RPMI8226 (cell line): ENCODE measurements at regions not wholly inside any gene's neighbourhood (a gene's known extent, or its start where the extent isn't known, plus 50 kb on each side); places are given as distances from the start of the nearest gene placed in this dataset.
"Not testable (repeated sequence)": the region's sequence is repeated elsewhere in the genome, so short reads cannot be mapped to it uniquely, and the experiment has no call there.

Source experiments
- DNase-seq: peaks from one replicate; pipeline ENCODE4 v3.0.0-alpha.2; 2015

GRCh38 chr7:81333536-81333935 lies 414.7 kb upstream of the SEMA3C start:
- DNase-seq, result no peak

DNA sequence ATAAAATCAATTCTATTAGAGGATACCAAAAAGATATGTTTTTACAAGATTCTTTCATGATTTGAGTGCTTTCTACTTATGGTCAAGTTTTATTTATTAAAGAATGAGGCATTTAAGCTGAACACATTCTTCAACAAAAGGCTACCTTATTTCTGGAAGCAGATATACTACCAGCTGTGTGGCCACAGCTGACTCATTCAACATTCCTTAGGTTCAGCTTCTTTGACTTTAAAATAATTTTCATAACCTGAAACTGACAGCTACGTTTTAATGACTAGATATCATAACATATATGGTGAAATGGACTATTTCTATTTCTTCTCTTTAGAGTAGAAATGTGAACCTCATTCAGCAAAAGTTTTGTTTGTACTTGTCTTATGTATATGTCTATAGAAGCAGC lies 414.2 kb upstream of the SEMA3C start:
- DNase-seq, result no peak

GRCh38 chr7:81331061-81332018 lies 412.5 kb upstream of the SEMA3C start:
- no peak for DNase-seq

- DNase-seq, result no peak
Observed at GRCh38 chr7:81330108-81330507, 411.3 kb upstream of the SEMA3C start.

GRCh38 chr7:81327468-81328266 lies 408.8 kb upstream of the SEMA3C start:
- DNase-seq, result no peak

GRCh38 chr7:81321949-81322348 lies 403.1 kb upstream of the SEMA3C start:
- DNase-seq, result no peak

DNA sequence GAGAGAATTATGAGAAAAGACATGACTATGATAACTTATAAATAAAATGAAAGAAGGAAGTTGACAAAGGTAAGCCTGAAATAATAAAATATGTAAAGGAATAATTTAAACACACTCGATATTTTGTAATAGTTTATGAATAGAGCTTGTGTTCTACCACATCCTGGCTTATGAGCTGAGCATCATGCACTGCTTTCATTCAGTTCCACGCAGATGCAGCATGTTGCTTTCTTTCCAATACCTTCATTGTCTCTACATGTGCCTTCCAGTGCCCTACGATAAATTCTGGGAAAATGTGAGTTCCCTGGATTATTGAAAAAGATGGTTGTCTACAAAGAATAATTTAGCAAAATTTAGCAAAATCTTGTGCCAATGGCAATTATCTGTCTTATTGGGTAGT lies 398.9 kb upstream of the SEMA3C start:
- DNase-seq, result no peak

GRCh38 chr7:81308643-81309322 lies 389.9 kb upstream of the SEMA3C start:
- no peak for DNase-seq

GRCh38 chr7:81301815-81302214 lies 383.0 kb upstream of the SEMA3C start:
- no peak for DNase-seq

DNA sequence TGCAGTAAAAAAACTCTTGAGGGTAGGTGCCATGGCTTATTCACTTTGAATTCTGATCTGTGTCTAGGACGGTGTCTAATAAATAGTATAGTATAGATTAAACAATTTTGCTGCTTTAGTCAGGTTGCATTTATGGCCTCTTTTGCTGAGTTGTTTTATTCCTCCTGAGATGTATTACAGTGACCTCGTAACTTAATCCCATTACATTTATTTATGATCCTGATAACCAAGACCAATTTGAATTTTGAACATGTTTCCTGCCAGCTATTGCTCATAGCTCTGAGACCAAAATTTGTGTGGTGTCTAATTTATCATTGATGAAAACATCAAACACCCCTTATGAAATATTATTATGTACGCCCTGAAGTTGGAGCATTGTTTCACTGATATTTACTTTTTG lies 381.9 kb upstream of the SEMA3C start:
- no peak for DNase-seq

- no peak for DNase-seq
Observed at GRCh38 chr7:81299711-81300110, 380.9 kb upstream of the SEMA3C start.

DNA sequence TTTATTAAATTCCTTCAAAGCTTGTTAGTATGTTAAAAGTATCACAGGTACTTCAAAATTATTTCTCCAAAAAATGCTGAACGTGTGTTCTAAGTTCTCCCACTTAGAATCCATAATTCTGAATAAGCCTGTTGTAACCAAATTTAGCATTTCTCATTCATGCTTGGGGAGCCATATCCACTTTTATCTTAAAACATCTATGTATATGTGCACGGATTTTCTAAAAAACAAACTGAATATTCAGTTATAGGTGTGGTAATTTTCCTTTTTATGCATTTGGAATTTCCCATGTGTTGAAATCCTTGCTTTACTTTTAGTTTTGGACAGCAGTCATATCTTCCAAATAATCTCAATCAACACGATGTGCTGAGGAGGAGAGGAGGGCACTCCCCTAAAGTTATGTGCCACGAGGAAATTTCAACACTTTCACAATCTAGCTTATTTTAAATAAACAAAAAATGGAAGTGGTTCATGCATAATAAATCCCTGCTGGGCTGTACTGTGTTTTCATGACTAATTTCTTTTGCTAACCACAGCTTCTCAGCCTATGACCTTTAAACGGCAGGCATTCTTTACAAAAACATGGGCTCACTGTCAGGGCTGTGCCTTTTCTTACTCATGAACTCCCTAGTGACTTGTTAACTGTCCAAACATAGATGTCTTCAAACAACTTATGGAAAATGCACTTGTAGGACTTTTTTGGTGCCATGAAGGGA lies 380.3 kb upstream of the SEMA3C start:
- DNase-seq, result no peak

- DNase-seq, result no peak
Observed at GRCh38 chr7:81297317-81297716, 378.5 kb upstream of the SEMA3C start.

DNA sequence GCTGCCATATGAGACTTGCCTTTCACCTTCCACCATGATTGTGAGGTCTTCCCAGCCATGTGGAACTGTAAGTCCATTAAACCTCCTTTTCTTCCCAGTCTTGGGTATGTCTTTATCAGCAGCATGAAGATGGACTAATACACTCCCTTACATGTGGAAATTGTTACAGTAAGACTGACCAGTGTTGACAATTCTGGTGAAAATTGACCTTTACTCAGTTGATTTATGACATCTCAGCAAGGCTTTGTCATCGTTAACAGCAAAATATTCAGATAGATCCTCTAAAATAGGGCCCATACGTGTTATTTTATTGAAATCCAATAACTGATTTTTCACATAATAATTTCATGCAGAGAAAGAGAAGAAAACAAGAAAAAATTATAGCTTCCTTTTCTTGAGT lies 377.9 kb upstream of the SEMA3C start:
- DNase-seq, result no peak

GRCh38 chr7:81294897-81295515 lies 376.2 kb upstream of the SEMA3C start:
- DNase-seq, result no peak

DNA sequence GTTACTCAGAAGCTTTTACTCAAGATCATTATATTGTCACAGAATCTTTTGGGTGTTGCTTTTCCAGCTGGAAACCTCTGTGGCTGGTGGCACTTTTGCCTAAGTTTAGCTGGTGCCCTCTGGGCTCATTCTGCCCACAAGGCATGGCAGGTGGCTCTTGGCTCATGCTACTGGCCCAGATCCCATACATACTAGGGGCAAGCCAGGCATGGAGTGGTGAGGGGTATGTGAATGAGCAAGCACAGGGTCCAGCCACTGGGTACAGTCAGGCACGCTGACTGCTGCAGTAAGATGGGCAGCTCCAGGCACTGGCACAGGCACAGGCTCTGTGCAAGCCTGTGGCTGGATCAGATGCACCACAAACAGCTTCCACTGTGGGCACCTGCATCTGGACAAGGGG lies 375.0 kb upstream of the SEMA3C start:
- no peak for DNase-seq

DNA sequence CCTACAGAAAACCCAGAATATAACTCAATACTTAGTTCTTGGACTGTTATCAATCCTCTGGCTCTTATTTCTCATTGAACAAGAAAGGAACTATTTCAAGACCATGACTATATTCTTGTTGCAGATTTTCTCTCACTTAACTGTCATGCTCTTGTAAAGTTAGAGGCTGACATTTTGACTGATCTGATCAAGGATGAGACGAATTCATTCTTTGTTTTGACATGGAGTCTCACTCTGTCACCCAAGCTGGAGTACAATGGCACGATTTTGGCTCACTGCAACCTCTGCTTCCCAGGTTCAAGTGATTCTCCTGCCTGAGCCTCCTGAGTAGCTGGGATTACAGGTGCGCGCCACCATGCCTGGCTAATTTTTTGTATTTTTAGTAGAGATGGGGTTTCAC lies 367.9 kb upstream of the SEMA3C start:
- not testable (repeated sequence) for DNase-seq

- DNase-seq, result no peak
Observed at GRCh38 chr7:81285142-81285871, 366.5 kb upstream of the SEMA3C start.

GRCh38 chr7:81284576-81284975 lies 365.7 kb upstream of the SEMA3C start:
- no peak for DNase-seq

GRCh38 chr7:81280531-81280930 lies 361.7 kb upstream of the SEMA3C start:
- no peak for DNase-seq

DNA sequence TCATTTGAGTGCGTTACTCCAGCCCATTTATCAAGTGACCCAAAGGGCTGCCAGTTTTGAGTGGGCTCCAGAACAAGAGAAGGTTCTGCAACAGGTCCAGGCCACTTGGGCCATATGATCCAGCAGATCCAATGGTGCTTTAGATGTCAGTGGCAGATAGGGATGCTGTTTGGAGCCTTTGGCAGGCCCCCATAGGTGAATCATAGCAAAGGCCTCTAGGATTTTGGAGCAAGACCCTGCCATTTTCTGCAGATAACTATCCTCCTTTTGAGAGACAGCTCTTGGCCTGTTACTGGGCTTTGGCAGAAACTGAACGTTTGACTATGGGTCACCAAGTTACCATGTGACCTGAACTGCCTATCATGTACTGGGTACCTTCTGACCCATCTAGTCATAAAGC lies 358.8 kb upstream of the SEMA3C start:
- DNase-seq, result no peak
